ENCODE measurements at regions not wholly inside any gene's neighbourhood (a gene's known extent, or its start where the extent isn't known, plus 50 kb on each side); places are given as distances from the start of the nearest gene placed in this dataset.

GRCh38 chr3:31466866-31467265 lies 65.9 kb upstream of the STT3B start:
- no peaks in the 10 kb centered on the region for H4K20me1 ChIP-seq (ENCODE audit: insufficient read depth, low read length)
- ChIA-PET CTCF (ENCODE audit: low intra/inter-chr PET ratio, low total read pairs) (no interaction called here), POLR2A (no interaction called here)
- no peaks in the 10 kb centered on the region for H3K79me2 ChIP-seq (ENCODE audit: insufficient read depth, low read length)
- H3K9me3 ChIP-seq (ENCODE audit: low read length), result no peaks in the 10 kb centered on the region
- in situ Hi-C loops (cut with HindIII; ENCODE audit: extremely low pct_ligation_motif_present, low pct_unique_long_range_greater_than_20kb) (loop anchor here (25.0 kb wide), 1 partner anchor 680 kb away; no protein-coding TSS in a partner anchor), intact Hi-C loops (cut with micrococcal nuclease; ENCODE audit: unreplicated experiment) (no loop called here)
- no peak overlapping the region for H3K4me2 ChIP-seq (ENCODE audit: low read depth, low read length)
- no peak overlapping the region for H3K4me3 ChIP-seq (replicated peaks in 1 of 3; ENCODE audit: insufficient read depth in 1 of 3, low read depth in 2 of 3, low read length in 3 of 3)
- ATAC-seq (no peak), FAIRE-seq (no peak), DNase-seq (ENCODE audit: low spot score) (no peak)
- WGBS (ENCODE audit: low lambda C conversion rate), result 0% methylated on average over 2 of the region's 2 CpGs
- H3K27me3 ChIP-seq (ENCODE audit: control insufficient read depth in 1 of 2, insufficient read depth in 2 of 2, low read length in 2 of 2), result peaks cover 0 to 3% of the 10 kb centered on the region in 2 experiments; a peak in 1 of 5 replicates
- no peak for TF ChIP-seq KLF9 (CRISPR knock-in tag; IDR thresholded peaks at IDR 0.05; ENCODE audit: low read depth)
- TF ChIP-seq SRSF1 (optimal IDR thresholded peaks at IDR 0.05; ENCODE audit: low read depth, low read length), result no peak
- TF ChIP-seq ZNF362 (CRISPR knock-in tag; IDR thresholded peaks at IDR 0.05; ENCODE audit: borderline replicate concordance), result no peak
- no peak for TF ChIP-seq KLF12 (CRISPR knock-in tag; IDR thresholded peaks at IDR 0.05; ENCODE audit: borderline replicate concordance)
- no peak for TF ChIP-seq THRA (CRISPR knock-in tag; IDR thresholded peaks at IDR 0.05; ENCODE audit: borderline replicate concordance)
- TF ChIP-seq ARHGAP35 (CRISPR knock-in tag; IDR thresholded peaks at IDR 0.05; ENCODE audit: borderline replicate concordance), result no peak
- TF ChIP-seq SMAD9 (CRISPR knock-in tag; IDR thresholded peaks at IDR 0.05), result no peak
- TF ChIP-seq ZHX1 (CRISPR knock-in tag; IDR thresholded peaks at IDR 0.05; ENCODE audit: low read depth), result no peak
- TF ChIP-seq GLI4 (CRISPR knock-in tag; IDR thresholded peaks at IDR 0.05; ENCODE audit: borderline replicate concordance), result no peak
- no peak for TF ChIP-seq ZNF616 (CRISPR knock-in tag; IDR thresholded peaks at IDR 0.05; ENCODE audit: low read depth)
- TF ChIP-seq ZNF670 (CRISPR knock-in tag; IDR thresholded peaks at IDR 0.05; ENCODE audit: borderline replicate concordance), result no peak
- no peak for TF ChIP-seq CTCF (CRISPR knock-in tag; IDR thresholded peaks at IDR 0.05)
- no peak for TF ChIP-seq ZNF790 (CRISPR knock-in tag; IDR thresholded peaks at IDR 0.05; ENCODE audit: borderline replicate concordance)
- TF ChIP-seq CHD4 (IDR thresholded peaks at IDR 0.05; ENCODE audit: borderline replicate concordance, low read length), result no peak
- no peak overlapping the region for H2AFZ ChIP-seq (ENCODE audit: low read length)
- BruUV-seq (replicated peaks), result no TSS peak
- no peak overlapping the region for H3K27ac ChIP-seq (ENCODE audit: extremely low read length, insufficient read depth, low read length)
- H3K4me1 ChIP-seq (ENCODE audit: insufficient read depth, low read length), result peaks cover 12% of the 10 kb centered on the region
- H3K9ac ChIP-seq (ENCODE audit: insufficient read depth, low read depth, low read length), result no peak overlapping the region
- no peaks in the 10 kb centered on the region for H3K36me3 ChIP-seq (replicated peaks in 1 of 2; ENCODE audit: control insufficient read depth in 1 of 2, insufficient read depth in 2 of 2, low read length in 2 of 2)

Data from HepG2 (cell line).